Esophagus (tissue), 2 donors: ENCODE measurements at regions not wholly inside any gene's neighbourhood (a gene's known extent, or its start where the extent isn't known, plus 50 kb on each side); places are given as distances from the start of the nearest gene placed in this dataset.

Source experiments
- H3K27ac ChIP-seq, 2 donors: one replicate each; pipeline ENCODE4 v1.5.1; 2013; ENCODE audit warnings: low read depth in 2 of 2, mild to moderate bottlenecking in 2 of 2, inconsistent platforms in 1 of 2, low read length in 1 of 2, moderate library complexity in 1 of 2
- H3K27me3 ChIP-seq, 2 donors: one replicate each; pipeline ENCODE4 v1.6.1; 2013; ENCODE audit warnings: low read length in 2 of 2, control low read depth in 1 of 2, mild to moderate bottlenecking in 1 of 2; ENCODE audit not compliant: insufficient read depth in 2 of 2, control insufficient read depth in 1 of 2
- H3K36me3 ChIP-seq, 2 donors: one replicate each; pipeline ENCODE4 v1.6.1; 2013; ENCODE audit warnings: low read length in 1 of 2; ENCODE audit not compliant: control insufficient read depth in 2 of 2, insufficient read depth in 2 of 2
- H3K4me1 ChIP-seq, 2 donors: one replicate each; pipeline ENCODE4 v1.6.1; 2013; ENCODE audit warnings: low read length in 1 of 2; ENCODE audit not compliant: control insufficient read depth in 2 of 2, insufficient read depth in 2 of 2
- H3K4me3 ChIP-seq, 2 donors: one replicate each; pipeline ENCODE4 v1.5.1; 2013; ENCODE audit warnings: low read length in 2 of 2, mild to moderate bottlenecking in 2 of 2, low read depth in 1 of 2, moderate library complexity in 1 of 2
- H3K9me3 ChIP-seq, 2 donors: one replicate each; pipeline ENCODE4 v1.6.1; 2013; ENCODE audit warnings: mild to moderate bottlenecking in 2 of 2, low read depth in 1 of 2, low read length in 1 of 2, moderate library complexity in 1 of 2; ENCODE audit not compliant: control insufficient read depth in 2 of 2, insufficient read depth in 1 of 2
- WGBS, 2 donors: extraction: QIAGEN DNeasy Blood & Tissue Kit; methylation state at CpG; one replicate each; pipeline ENCODE4 v1.1.7; 2013; 5-methylcytosine and 5-hydroxymethylcytosine counted together
- donor health status: healthy with polysubstance abuse.
- donor health status: Bipolar disorder and iron deficiency.

GRCh38 chr3:168218600-168218999 is 122.9 kb upstream of the GOLIM4 start:
- Histone ChIP-seq H3K27me3 (no peaks in the 10 kb centered on the region), H3K4me3 (no peak overlapping the region), H3K36me3 (no peaks in the 10 kb centered on the region), H3K4me1 (no peaks in the 10 kb centered on the region), H3K27ac (no peak overlapping the region), H3K9me3 (no peaks in the 10 kb centered on the region)
- WGBS, 2 donors = 61 to 87% methylated on average over 2 of the region's 2 CpGs

GRCh38 chr3:168216851-168217250 is 121.1 kb upstream of the GOLIM4 start:
- Histone ChIP-seq H3K27ac (no peak overlapping the region), H3K9me3 (no peaks in the 10 kb centered on the region), H3K4me3 (no peak overlapping the region), H3K4me1 (no peaks in the 10 kb centered on the region), H3K27me3 (no peaks in the 10 kb centered on the region), H3K36me3 (no peaks in the 10 kb centered on the region)
- 88 to 92% methylated on average over 3 of the region's 3 CpGs for WGBS, 2 donors

- WGBS, 2 donors = 75 to 79% methylated on average over 4 of the region's 4 CpGs
These were observed 118.2 kb upstream of the GOLIM4 start for GRCh38 chr3:168213920-168214319.

GRCh38 chr3:168212664-168213285 is 117.1 kb upstream of the GOLIM4 start:
- Histone ChIP-seq H3K9me3 (no peaks in the 10 kb centered on the region), H3K4me3 (no peak overlapping the region), H3K27me3 (no peaks in the 10 kb centered on the region), H3K36me3 (no peaks in the 10 kb centered on the region), H3K4me1 (no peaks in the 10 kb centered on the region), H3K27ac (no peak overlapping the region)
- WGBS, 2 donors = 63 to 67% methylated on average over 3 of the region's 3 CpGs

More at GRCh38 chr3:168213920-168214319, 118.2 kb upstream of the GOLIM4 start:
- Histone ChIP-seq H3K27ac (no peak overlapping the region), H3K4me1 (no peaks in the 10 kb centered on the region), H3K4me3 (no peak overlapping the region), H3K36me3 (no peaks in the 10 kb centered on the region), H3K27me3 (no peaks in the 10 kb centered on the region), H3K9me3 (no peaks in the 10 kb centered on the region)

GRCh38 chr3:168205451-168205850 is 109.7 kb upstream of the GOLIM4 start:
- Histone ChIP-seq H3K4me1 (no peaks in the 10 kb centered on the region), H3K4me3 (no peak overlapping the region), H3K27ac (no peak overlapping the region), H3K27me3 (no peaks in the 10 kb centered on the region), H3K9me3 (no peaks in the 10 kb centered on the region), H3K36me3 (no peaks in the 10 kb centered on the region)
- 84 to 92% methylated on average over 4 of the region's 4 CpGs for WGBS, 2 donors

- Histone ChIP-seq H3K27ac (no peak overlapping the region), H3K27me3 (no peaks in the 10 kb centered on the region), H3K4me1 (no peaks in the 10 kb centered on the region), H3K4me3 (no peak overlapping the region), H3K9me3 (no peaks in the 10 kb centered on the region), H3K36me3 (no peaks in the 10 kb centered on the region)
- WGBS, 2 donors = 34 to 40% methylated on average over 3 of the region's 3 CpGs
These were observed 101.4 kb upstream of the GOLIM4 start for GRCh38 chr3:168197162-168197561.

GRCh38 chr3:168191856-168192255 is 96.1 kb upstream of the GOLIM4 start:
- no peak overlapping the region for H3K27ac ChIP-seq
- H3K36me3 ChIP-seq = no peaks in the 10 kb centered on the region

GRCh38 chr3:168187233-168187632 is 91.5 kb upstream of the GOLIM4 start:
- Histone ChIP-seq H3K9me3 (no peaks in the 10 kb centered on the region), H3K4me1 (no peaks in the 10 kb centered on the region)
- WGBS, 2 donors = 81 to 82% methylated on average over 3 of the region's 3 CpGs

More at GRCh38 chr3:168191856-168192255, 96.1 kb upstream of the GOLIM4 start:
- Histone ChIP-seq H3K27me3 (no peaks in the 10 kb centered on the region), H3K4me3 (no peak overlapping the region), H3K4me1 (no peaks in the 10 kb centered on the region), H3K9me3 (no peaks in the 10 kb centered on the region)

GRCh38 chr3:168186293-168186983 is 90.7 kb upstream of the GOLIM4 start:
- no peaks in the 10 kb centered on the region for H3K4me1 ChIP-seq
- H3K4me3 ChIP-seq = no peak overlapping the region
- no peaks in the 10 kb centered on the region for H3K27me3 ChIP-seq
- whole genome bisulfite sequencing, 2 donors = 75 to 76% methylated on average over 5 of the region's 5 CpGs
- H3K36me3 ChIP-seq = no peaks in the 10 kb centered on the region
- no peaks in the 10 kb centered on the region for H3K9me3 ChIP-seq
- H3K27ac ChIP-seq = no peak overlapping the region

More at GRCh38 chr3:168187233-168187632, 91.5 kb upstream of the GOLIM4 start:
- Histone ChIP-seq H3K36me3 (no peaks in the 10 kb centered on the region), H3K27me3 (no peaks in the 10 kb centered on the region), H3K4me3 (no peak overlapping the region), H3K27ac (no peak overlapping the region)

- Histone ChIP-seq H3K27me3 (no peaks in the 10 kb centered on the region), H3K9me3 (no peaks in the 10 kb centered on the region), H3K27ac (no peak overlapping the region), H3K4me3 (no peak overlapping the region), H3K4me1 (no peaks in the 10 kb centered on the region), H3K36me3 (no peaks in the 10 kb centered on the region)
- WGBS, 2 donors = 30% methylated on average over 1 of the region's 1 CpG
These were observed 88.0 kb upstream of the GOLIM4 start for GRCh38 chr3:168183774-168184173.
